HepG2 (cell line): ENCODE measurements at regions not wholly inside any gene's neighbourhood (a gene's known extent, or its start where the extent isn't known, plus 50 kb on each side); places are given as distances from the start of the nearest gene placed in this dataset.

Experiments
- ARID3A ChIP-seq: IDR thresholded peaks from 2 replicates; pipeline ENCODE4 v1.6.1; 2012; ENCODE audit warnings: low read depth, low read length, improper control_type of control experiment
- IRX3 ChIP-seq: sonication (generic); formaldehyde crosslinking; IDR thresholded peaks from 2 replicates; pipeline ENCODE4 v1.8.1; 2023; ENCODE audit warnings: mild to moderate bottlenecking, low read depth, missing genetic modification reagents, borderline replicate concordance
- KLF16 ChIP-seq, 2 experiments: sonication (generic) in 1 of 2; formaldehyde crosslinking in 1 of 2; IDR thresholded peaks; 2 replicates each; pipeline versions ENCODE4 v1.6.1 to v1.8.0; 2016 to 2023; ENCODE audit warnings: missing genetic modification reagents in 2 of 2, missing compliant biosample characterization in 1 of 2
- MATR3 ChIP-seq: sonication (generic); formaldehyde crosslinking; IDR thresholded peaks from 2 replicates; pipeline ENCODE4 v1.4.0; 2020; ENCODE audit warnings: missing genetic modification reagents
- RAD21 ChIP-seq: fragments of 450-650 bp; formaldehyde crosslinking; IDR thresholded peaks from 2 replicates; pipeline ENCODE4 v1.5.0; 2020; ENCODE audit warnings: mild to moderate bottlenecking
- TSC22D2 ChIP-seq: sonication (generic); formaldehyde crosslinking; IDR thresholded peaks from 2 replicates; pipeline ENCODE4 v1.5.1; 2020; ENCODE audit warnings: missing genetic modification reagents, mild to moderate bottlenecking, borderline replicate concordance
- ZBTB39 ChIP-seq: sonication (generic); formaldehyde crosslinking; IDR thresholded peaks from 2 replicates; pipeline ENCODE4 v1.5.0; 2020; ENCODE audit warnings: missing genetic modification reagents
- ZFP37 ChIP-seq: sonication (generic); formaldehyde crosslinking; IDR thresholded peaks from 2 replicates; pipeline ENCODE4 v1.4.0; 2020; ENCODE audit warnings: missing genetic modification reagents, borderline replicate concordance
- ZNF598 ChIP-seq: sonication (generic); formaldehyde crosslinking; IDR thresholded peaks from 2 replicates; pipeline ENCODE4 v1.5.1; 2020; ENCODE audit warnings: mild to moderate bottlenecking, missing genetic modification reagents, borderline replicate concordance
- TF ChIP-seq, protein P1 (sequence below): sonication (generic); formaldehyde crosslinking; IDR thresholded peaks from 2 replicates; pipeline ENCODE4 v1.4.0; 2020; ENCODE audit warnings: low read depth, missing genetic modification reagents
- TF ChIP-seq, protein P2 (sequence below): IDR thresholded peaks from 2 replicates; pipeline ENCODE4 v1.6.1; 2016; ENCODE audit warnings: low read depth, borderline replicate concordance

DNA sequence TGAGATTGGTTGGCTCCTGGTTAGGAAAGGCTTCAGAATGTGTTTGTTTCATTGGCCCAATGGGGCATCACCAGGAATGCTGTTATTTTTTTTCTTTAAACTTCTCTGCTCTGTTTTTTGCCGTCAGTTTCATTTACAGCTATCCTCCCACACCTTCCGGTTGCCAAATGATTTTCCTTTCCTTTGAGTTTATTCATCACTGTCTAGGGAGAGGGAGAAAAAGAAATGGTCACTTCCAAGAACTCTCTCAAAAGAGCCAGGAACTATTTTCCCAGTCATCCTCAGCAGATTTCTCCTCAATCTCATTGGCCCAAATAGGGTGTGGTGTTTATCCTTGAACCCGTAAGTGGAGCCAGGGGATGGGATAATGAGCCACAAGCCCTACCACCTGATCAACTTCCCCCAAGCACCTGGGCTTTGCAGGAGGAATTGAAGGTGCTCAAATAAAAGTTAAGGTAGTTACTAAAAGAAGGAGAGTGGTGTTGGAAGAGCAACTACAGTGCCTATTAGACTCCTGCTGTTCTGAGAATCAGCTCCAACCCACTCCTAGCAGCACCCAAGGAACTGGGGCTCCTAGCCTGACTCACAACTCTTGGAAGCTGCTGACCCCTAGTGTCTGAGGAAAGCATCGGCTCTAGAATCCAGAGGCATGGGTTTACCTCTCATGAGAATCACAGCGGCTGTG lies 183.8 kb upstream of the IL12A start (continued):
- TF ChIP-seq, protein P1, sequence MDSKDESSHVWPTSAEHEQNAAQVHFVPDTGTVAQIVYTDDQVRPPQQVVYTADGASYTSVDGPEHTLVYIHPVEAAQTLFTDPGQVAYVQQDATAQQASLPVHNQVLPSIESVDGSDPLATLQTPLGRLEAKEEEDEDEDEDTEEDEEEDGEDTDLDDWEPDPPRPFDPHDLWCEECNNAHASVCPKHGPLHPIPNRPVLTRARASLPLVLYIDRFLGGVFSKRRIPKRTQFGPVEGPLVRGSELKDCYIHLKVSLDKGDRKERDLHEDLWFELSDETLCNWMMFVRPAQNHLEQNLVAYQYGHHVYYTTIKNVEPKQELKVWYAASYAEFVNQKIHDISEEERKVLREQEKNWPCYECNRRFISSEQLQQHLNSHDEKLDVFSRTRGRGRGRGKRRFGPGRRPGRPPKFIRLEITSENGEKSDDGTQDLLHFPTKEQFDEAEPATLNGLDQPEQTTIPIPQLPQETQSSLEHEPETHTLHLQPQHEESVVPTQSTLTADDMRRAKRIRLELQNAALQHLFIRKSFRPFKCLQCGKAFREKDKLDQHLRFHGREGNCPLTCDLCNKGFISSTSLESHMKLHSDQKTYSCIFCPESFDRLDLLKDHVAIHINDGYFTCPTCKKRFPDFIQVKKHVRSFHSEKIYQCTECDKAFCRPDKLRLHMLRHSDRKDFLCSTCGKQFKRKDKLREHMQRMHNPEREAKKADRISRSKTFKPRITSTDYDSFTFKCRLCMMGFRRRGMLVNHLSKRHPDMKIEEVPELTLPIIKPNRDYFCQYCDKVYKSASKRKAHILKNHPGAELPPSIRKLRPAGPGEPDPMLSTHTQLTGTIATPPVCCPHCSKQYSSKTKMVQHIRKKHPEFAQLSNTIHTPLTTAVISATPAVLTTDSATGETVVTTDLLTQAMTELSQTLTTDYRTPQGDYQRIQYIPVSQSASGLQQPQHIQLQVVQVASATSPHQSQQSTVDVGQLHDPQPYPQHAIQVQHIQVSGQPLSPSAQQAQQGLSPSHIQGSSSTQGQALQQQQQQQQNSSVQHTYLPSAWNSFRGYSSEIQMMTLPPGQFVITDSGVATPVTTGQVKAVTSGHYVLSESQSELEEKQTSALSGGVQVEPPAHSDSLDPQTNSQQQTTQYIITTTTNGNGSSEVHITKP (CRISPR knock-in tag), result 0 out of 2 replicates have a peak, but pooled peaks have one; percentile 36
- TF ChIP-seq MATR3 (CRISPR knock-in tag), result no peak
- no peak for TF ChIP-seq ARID3A
- no peak for TF ChIP-seq ZFP37 (CRISPR knock-in tag)
- no peak for TF ChIP-seq ZBTB39 (CRISPR knock-in tag)
- no peak for TF ChIP-seq ZNF598 (CRISPR knock-in tag)
- TF ChIP-seq RAD21 (CRISPR knock-in tag), result peak; percentile 91
- TF ChIP-seq IRX3 (CRISPR knock-in tag), result no peak
- 0 out of 2 replicates have a peak, but pooled peaks have one; percentile 53 for TF ChIP-seq TSC22D2 (CRISPR knock-in tag)
- peak in 1 of 2 experiments; percentile 39; a peak in 1 of 4 replicates for TF ChIP-seq KLF16 (CRISPR knock-in tag; IDR thresholded peaks at IDR 0.05)
- TF ChIP-seq, protein P2, sequence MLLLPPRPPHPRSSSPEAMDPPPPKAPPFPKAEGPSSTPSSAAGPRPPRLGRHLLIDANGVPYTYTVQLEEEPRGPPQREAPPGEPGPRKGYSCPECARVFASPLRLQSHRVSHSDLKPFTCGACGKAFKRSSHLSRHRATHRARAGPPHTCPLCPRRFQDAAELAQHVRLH (CRISPR knock-in tag), result peak; percentile 40; the same call in 1 of the 2 replicates
- TF ChIP-seq, all 625 proteins: peak for 12
